OCI-LY3 (cell line): ENCODE measurements at regions not wholly inside any gene's neighbourhood (a gene's known extent, or its start where the extent isn't known, plus 50 kb on each side); places are given as distances from the start of the nearest gene placed in this dataset.
"Not testable (repeated sequence)": the region's sequence is repeated elsewhere in the genome, so short reads cannot be mapped to it uniquely, and the experiment has no call there.

Experiments used
- H2AFZ ChIP-seq: fragments of 200-600, 300-600 bp; shearing (Covaris generic); 2 replicates; pipeline ENCODE4 v1.6.0; 2014; ENCODE audit warnings: antibody characterized with exemption, low read depth, low read length
- H3K27ac ChIP-seq: fragments of 200-600, 300-600 bp; sonication (generic); 2 replicates; pipeline ENCODE4 v1.5.1; 2014; ENCODE audit warnings: mild to moderate bottlenecking, low read length, moderate library complexity, mixed read lengths
- H3K27me3 ChIP-seq: fragments of 200-600, 300-600 bp; sonication (generic); 2 replicates; pipeline ENCODE4 v1.6.1; 2014; ENCODE audit warnings: low read depth, low read length, mixed read lengths
- H3K36me3 ChIP-seq: fragments of 200-600, 300-600 bp; sonication (generic); replicated peaks from 2 replicates; pipeline ENCODE3; 2014; ENCODE audit warnings: low read depth, low read length, mixed read lengths
- H3K4me1 ChIP-seq: fragments of 300-600, 200-600 bp; sonication (generic); 2 replicates; pipeline ENCODE4 v1.6.1; 2014; ENCODE audit warnings: low read length, mixed read lengths
- H3K4me2 ChIP-seq: fragments of 200-600, 300-600 bp; sonication (generic); 2 replicates; pipeline ENCODE4 v1.6.1; 2014; ENCODE audit warnings: low read length, mixed read lengths
- H3K4me3 ChIP-seq: fragments of 300-600, 200-600 bp; sonication (generic); 2 replicates; pipeline ENCODE4 v1.5.1; 2014; ENCODE audit warnings: antibody characterized with exemption, mild to moderate bottlenecking, low read length, moderate library complexity
- H3K79me2 ChIP-seq: fragments of 300-600, 200-600 bp; shearing (Covaris generic); 2 replicates; pipeline ENCODE4 v1.6.1; 2014; ENCODE audit warnings: mild to moderate bottlenecking, low read length, mixed read lengths
- H3K9ac ChIP-seq: fragments of 300-600, 200-600 bp; shearing (Covaris generic); 2 replicates; pipeline ENCODE4 v1.6.0; 2014; ENCODE audit warnings: mild to moderate bottlenecking, low read length, moderate library complexity
- H3K9me3 ChIP-seq: fragments of 200-600, 300-600 bp; shearing (Covaris generic); 2 replicates; pipeline ENCODE4 v1.6.1; 2014; ENCODE audit warnings: low read length, mixed read lengths; ENCODE audit not compliant: insufficient read depth
- H4K20me1 ChIP-seq: fragments of 200-600, 300-600 bp; sonication (generic); 2 replicates; pipeline ENCODE4 v1.6.1; 2016; ENCODE audit warnings: low read length, mixed read lengths; ENCODE audit not compliant: insufficient read depth
- EZH2phosphoT487 ChIP-seq: fragments of 200-600 bp; shearing (Covaris generic); IDR thresholded peaks from 2 replicates; pipeline ENCODE4 v1.6.1; 2018; ENCODE audit warnings: antibody characterized with exemption, mixed run types, low read depth
- TF ChIP-seq, protein P1 (sequence below): fragments of 200-600, 300-600 bp; sonication (generic); IDR thresholded peaks from 2 replicates; pipeline ENCODE4 v1.5.1; 2014; ENCODE audit warnings: antibody characterized with exemption, low read length, low read depth

GRCh38 chr14:58771016-58771415 is 133.3 kb downstream of the DACT1 start:
- Histone ChIP-seq H3K36me3 (no peaks in the 10 kb centered on the region), H3K4me1 (no peaks in the 10 kb centered on the region), H3K4me3 (no peak overlapping the region), H3K9ac (no peak overlapping the region), H3K27ac (no peak overlapping the region), H4K20me1 (no peaks in the 10 kb centered on the region), H3K27me3 (no peaks in the 10 kb centered on the region), H3K79me2 (no peaks in the 10 kb centered on the region), H3K4me2 (no peak overlapping the region), H3K9me3 (no peaks in the 10 kb centered on the region), H2AFZ (no peak overlapping the region)
- no peak for TF ChIP-seq EZH2phosphoT487
- TF ChIP-seq, protein P1, sequence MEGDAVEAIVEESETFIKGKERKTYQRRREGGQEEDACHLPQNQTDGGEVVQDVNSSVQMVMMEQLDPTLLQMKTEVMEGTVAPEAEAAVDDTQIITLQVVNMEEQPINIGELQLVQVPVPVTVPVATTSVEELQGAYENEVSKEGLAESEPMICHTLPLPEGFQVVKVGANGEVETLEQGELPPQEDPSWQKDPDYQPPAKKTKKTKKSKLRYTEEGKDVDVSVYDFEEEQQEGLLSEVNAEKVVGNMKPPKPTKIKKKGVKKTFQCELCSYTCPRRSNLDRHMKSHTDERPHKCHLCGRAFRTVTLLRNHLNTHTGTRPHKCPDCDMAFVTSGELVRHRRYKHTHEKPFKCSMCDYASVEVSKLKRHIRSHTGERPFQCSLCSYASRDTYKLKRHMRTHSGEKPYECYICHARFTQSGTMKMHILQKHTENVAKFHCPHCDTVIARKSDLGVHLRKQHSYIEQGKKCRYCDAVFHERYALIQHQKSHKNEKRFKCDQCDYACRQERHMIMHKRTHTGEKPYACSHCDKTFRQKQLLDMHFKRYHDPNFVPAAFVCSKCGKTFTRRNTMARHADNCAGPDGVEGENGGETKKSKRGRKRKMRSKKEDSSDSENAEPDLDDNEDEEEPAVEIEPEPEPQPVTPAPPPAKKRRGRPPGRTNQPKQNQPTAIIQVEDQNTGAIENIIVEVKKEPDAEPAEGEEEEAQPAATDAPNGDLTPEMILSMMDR = no peak

GRCh38 chr14:58772116-58772515 is 134.4 kb downstream of the DACT1 start:
- no peak overlapping the region for H2AFZ ChIP-seq
- no peak overlapping the region for H3K4me2 ChIP-seq
- no peaks in the 10 kb centered on the region for H3K9me3 ChIP-seq
- H3K36me3 ChIP-seq = no peaks in the 10 kb centered on the region
- no peaks in the 10 kb centered on the region for H3K4me1 ChIP-seq
- no peaks in the 10 kb centered on the region for H3K79me2 ChIP-seq
- no peaks in the 10 kb centered on the region for H4K20me1 ChIP-seq
- TF ChIP-seq EZH2phosphoT487 = no peak
- TF ChIP-seq, protein P1 = no peak
- no peak overlapping the region for H3K27ac ChIP-seq
- no peak overlapping the region for H3K4me3 ChIP-seq
- H3K9ac ChIP-seq = no peak overlapping the region
- no peaks in the 10 kb centered on the region for H3K27me3 ChIP-seq

GRCh38 chr14:58772794-58773620 is 135.2 kb downstream of the DACT1 start:
- Histone ChIP-seq H3K4me1 (no peaks in the 10 kb centered on the region), H3K9me3 (no peaks in the 10 kb centered on the region), H3K9ac (no peak overlapping the region), H3K4me2 (no peak overlapping the region), H3K79me2 (no peaks in the 10 kb centered on the region), H3K4me3 (no peak overlapping the region), H3K27ac (no peak overlapping the region), H3K36me3 (no peaks in the 10 kb centered on the region), H4K20me1 (no peaks in the 10 kb centered on the region), H3K27me3 (no peaks in the 10 kb centered on the region), H2AFZ (no peak overlapping the region)
- TF ChIP-seq, protein P1 = no peak
- no peak for TF ChIP-seq EZH2phosphoT487

DNA sequence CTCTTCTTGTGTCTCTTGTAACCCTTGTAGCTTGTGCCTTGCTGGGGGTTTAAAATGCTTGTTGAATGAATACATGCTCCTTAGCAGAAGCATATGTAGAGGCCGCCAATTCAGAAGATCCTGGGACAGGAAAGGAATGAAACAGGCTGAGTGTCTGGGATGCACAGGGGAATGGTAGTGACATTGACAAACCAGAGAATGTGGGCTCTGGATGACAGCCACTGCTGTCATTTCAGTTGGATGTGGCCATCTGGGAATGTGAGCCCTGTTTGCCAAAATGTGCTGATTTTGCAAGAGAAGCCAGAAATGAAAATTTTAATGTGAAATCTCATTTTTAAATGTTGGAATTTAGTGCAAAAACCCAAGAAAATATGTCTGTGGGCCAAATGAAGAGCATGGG is 136.8 kb downstream of the DACT1 start:
- Histone ChIP-seq H2AFZ (no peak overlapping the region), H3K9ac (no peak overlapping the region), H3K27ac (no peak overlapping the region), H3K79me2 (no peaks in the 10 kb centered on the region), H4K20me1 (no peaks in the 10 kb centered on the region), H3K27me3 (no peaks in the 10 kb centered on the region), H3K4me3 (no peak overlapping the region), H3K9me3 (no peaks in the 10 kb centered on the region), H3K36me3 (no peaks in the 10 kb centered on the region), H3K4me1 (no peaks in the 10 kb centered on the region), H3K4me2 (no peak overlapping the region)
- TF ChIP-seq EZH2phosphoT487 = no peak
- TF ChIP-seq, protein P1 = no peak

- H3K4me2 ChIP-seq, H3K9ac ChIP-seq, H3K27me3 ChIP-seq, H3K4me3 ChIP-seq, H3K36me3 ChIP-seq, H3K9me3 ChIP-seq, H3K27ac ChIP-seq, H4K20me1 ChIP-seq, H3K79me2 ChIP-seq, H3K4me1 ChIP-seq, H2AFZ ChIP-seq: not testable (repeated sequence)
Observed at GRCh38 chr14:58775130-58775529, 137.4 kb downstream of the DACT1 start.
